Testis (tissue), 2 donors: ENCODE measurements at regions not wholly inside any gene's neighbourhood (a gene's known extent, or its start where the extent isn't known, plus 50 kb on each side); places are given as distances from the start of the nearest gene placed in this dataset.

Experiments
- POLR2A ChIP-seq: fragments of 450-650 bp; IDR thresholded peaks from one replicate; pipeline ENCODE4 v1.6.1; 2017; ENCODE audit warnings: antibody characterized with exemption, mild to moderate bottlenecking, moderate library complexity
- TF ChIP-seq, protein P1 (sequence below), 3 experiments: fragments of 450-650 bp in 2 of 3; fragments of 200-600 bp in 1 of 3; sonication (generic) in 1 of 3; IDR thresholded peaks; one replicate each; pipeline ENCODE4 v1.5.1; 2016 to 2019; ENCODE audit warnings: antibody characterized with exemption in 3 of 3, mild to moderate bottlenecking in 2 of 3, moderate library complexity in 1 of 3

DNA sequence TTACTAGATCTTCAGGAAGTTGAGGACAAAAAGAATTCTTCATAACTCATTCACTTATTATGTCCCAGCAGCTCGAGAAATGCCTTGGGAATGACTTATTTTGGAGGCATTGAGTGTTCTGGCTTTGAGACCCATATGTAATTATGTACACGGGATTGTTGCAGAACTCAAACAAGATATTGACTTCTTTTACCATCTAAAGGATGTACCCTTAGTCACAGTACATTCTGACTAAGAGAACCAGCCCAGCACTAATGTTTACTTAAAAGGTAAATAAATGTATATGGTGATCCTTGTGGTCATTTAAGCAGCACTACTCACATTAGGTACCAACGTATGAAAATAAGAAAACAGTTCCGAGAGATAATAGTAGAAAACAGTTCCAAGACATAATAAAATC lies 268.9 kb downstream of the ADCYAP1 start:
- TF ChIP-seq, protein P1, sequence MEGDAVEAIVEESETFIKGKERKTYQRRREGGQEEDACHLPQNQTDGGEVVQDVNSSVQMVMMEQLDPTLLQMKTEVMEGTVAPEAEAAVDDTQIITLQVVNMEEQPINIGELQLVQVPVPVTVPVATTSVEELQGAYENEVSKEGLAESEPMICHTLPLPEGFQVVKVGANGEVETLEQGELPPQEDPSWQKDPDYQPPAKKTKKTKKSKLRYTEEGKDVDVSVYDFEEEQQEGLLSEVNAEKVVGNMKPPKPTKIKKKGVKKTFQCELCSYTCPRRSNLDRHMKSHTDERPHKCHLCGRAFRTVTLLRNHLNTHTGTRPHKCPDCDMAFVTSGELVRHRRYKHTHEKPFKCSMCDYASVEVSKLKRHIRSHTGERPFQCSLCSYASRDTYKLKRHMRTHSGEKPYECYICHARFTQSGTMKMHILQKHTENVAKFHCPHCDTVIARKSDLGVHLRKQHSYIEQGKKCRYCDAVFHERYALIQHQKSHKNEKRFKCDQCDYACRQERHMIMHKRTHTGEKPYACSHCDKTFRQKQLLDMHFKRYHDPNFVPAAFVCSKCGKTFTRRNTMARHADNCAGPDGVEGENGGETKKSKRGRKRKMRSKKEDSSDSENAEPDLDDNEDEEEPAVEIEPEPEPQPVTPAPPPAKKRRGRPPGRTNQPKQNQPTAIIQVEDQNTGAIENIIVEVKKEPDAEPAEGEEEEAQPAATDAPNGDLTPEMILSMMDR (IDR thresholded peaks at IDR 0.05) = no peak
- no peak for TF ChIP-seq POLR2A
